ENCODE measurements at regions not wholly inside any gene's neighbourhood (a gene's known extent, or its start where the extent isn't known, plus 50 kb on each side); places are given as distances from the start of the nearest gene placed in this dataset.
"Not testable (repeated sequence)": the region's sequence is repeated elsewhere in the genome, so short reads cannot be mapped to it uniquely, and the experiment has no call there.

GRCh38 chr22:27075028-27075678, 417.8 kb downstream of the MIAT start:
- no peak for FAIRE-seq

GRCh38 chr22:27075891-27076290, 418.5 kb downstream of the MIAT start:
- Histone ChIP-seq H3K27me3 (ENCODE audit: control insufficient read depth in 3 of 3, insufficient read depth in 3 of 3, low read length in 3 of 3) (peaks cover 0 to 34% (median 0%) of the 10 kb centered on the region in 3 donors), H3K4me1 (ENCODE audit: control insufficient read depth in 3 of 3, insufficient read depth in 2 of 3, low read depth in 1 of 3, low read length in 2 of 3) (no peaks in the 10 kb centered on the region), H3K27ac (ENCODE audit: low read depth in 1 of 3, low read length in 2 of 3) (no peak overlapping the region), H3K4me3 (ENCODE audit: low read depth in 1 of 3, low read length in 3 of 3) (no peak overlapping the region), H3K36me3 (ENCODE audit: control insufficient read depth in 3 of 3, insufficient read depth in 2 of 3, low read depth in 1 of 3, low read length in 3 of 3) (no peaks in the 10 kb centered on the region), H3K9me3 (ENCODE audit: control insufficient read depth in 2 of 2, insufficient read depth in 1 of 2, low read depth in 1 of 2, low read length in 1 of 2) (no peaks in the 10 kb centered on the region)
- no peak for FAIRE-seq
- 25 to 43% (median 40%) methylated on average over 6 to 7 of the region's 7 CpGs for WGBS, 3 donors
- DNase-seq: no peak

More at GRCh38 chr22:27075028-27075678, 417.8 kb downstream of the MIAT start:
- H3K36me3 ChIP-seq (ENCODE audit: control insufficient read depth in 3 of 3, insufficient read depth in 2 of 3, low read depth in 1 of 3, low read length in 3 of 3): no peaks in the 10 kb centered on the region
- H3K4me3 ChIP-seq (ENCODE audit: low read depth in 1 of 3, low read length in 3 of 3): no peak overlapping the region
- DNase-seq: no peak
- 53 to 60% (median 56%) methylated on average over 6 of the region's 6 CpGs for WGBS, 3 donors
- H3K27ac ChIP-seq (ENCODE audit: low read depth in 1 of 3, low read length in 2 of 3): no peak overlapping the region
- no peaks in the 10 kb centered on the region for H3K9me3 ChIP-seq (ENCODE audit: control insufficient read depth in 2 of 2, insufficient read depth in 1 of 2, low read depth in 1 of 2, low read length in 1 of 2)
- H3K27me3 ChIP-seq (ENCODE audit: control insufficient read depth in 3 of 3, insufficient read depth in 3 of 3, low read length in 3 of 3): peaks cover 0 to 35% (median 0%) of the 10 kb centered on the region in 3 donors
- no peaks in the 10 kb centered on the region for H3K4me1 ChIP-seq (ENCODE audit: control insufficient read depth in 3 of 3, insufficient read depth in 2 of 3, low read depth in 1 of 3, low read length in 2 of 3)

- 76 to 90% (median 82%) methylated on average over 3 of the region's 3 CpGs for WGBS, 3 donors
- not testable (repeated sequence) for FAIRE-seq
Observed at GRCh38 chr22:27078064-27078463, 420.7 kb downstream of the MIAT start.

GRCh38 chr22:27080036-27080578, 422.7 kb downstream of the MIAT start:
- no peak overlapping the region for H3K27ac ChIP-seq (ENCODE audit: low read depth in 1 of 3, low read length in 2 of 3)
- no peaks in the 10 kb centered on the region for H3K4me1 ChIP-seq (ENCODE audit: control insufficient read depth in 3 of 3, insufficient read depth in 2 of 3, low read depth in 1 of 3, low read length in 2 of 3)
- no peaks in the 10 kb centered on the region for H3K36me3 ChIP-seq (ENCODE audit: control insufficient read depth in 3 of 3, insufficient read depth in 2 of 3, low read depth in 1 of 3, low read length in 3 of 3)
- H3K9me3 ChIP-seq (ENCODE audit: control insufficient read depth in 2 of 2, insufficient read depth in 1 of 2, low read depth in 1 of 2, low read length in 1 of 2): no peaks in the 10 kb centered on the region
- H3K4me3 ChIP-seq (ENCODE audit: low read depth in 1 of 3, low read length in 3 of 3): no peak overlapping the region
- no peak for FAIRE-seq
- peaks cover 0 to 16% (median 0%) of the 10 kb centered on the region in 3 donors for H3K27me3 ChIP-seq (ENCODE audit: control insufficient read depth in 3 of 3, insufficient read depth in 3 of 3, low read length in 3 of 3)
- 66 to 85% (median 79%) methylated on average over 8 of the region's 8 CpGs for WGBS, 3 donors
- DNase-seq: no peak

More at GRCh38 chr22:27078064-27078463, 420.7 kb downstream of the MIAT start:
- not testable (repeated sequence) for H3K4me1 ChIP-seq (ENCODE audit: control insufficient read depth in 3 of 3, insufficient read depth in 2 of 3, low read depth in 1 of 3, low read length in 2 of 3); H3K9me3 ChIP-seq (ENCODE audit: control insufficient read depth in 2 of 2, insufficient read depth in 1 of 2, low read depth in 1 of 2, low read length in 1 of 2); DNase-seq; H3K36me3 ChIP-seq (ENCODE audit: control insufficient read depth in 3 of 3, insufficient read depth in 2 of 3, low read depth in 1 of 3, low read length in 3 of 3); H3K4me3 ChIP-seq (ENCODE audit: low read depth in 1 of 3, low read length in 3 of 3); H3K27ac ChIP-seq (ENCODE audit: low read depth in 1 of 3, low read length in 2 of 3)
- peaks cover 0 to 26% (median 0%) of the 10 kb centered on the region in 3 donors for H3K27me3 ChIP-seq (ENCODE audit: control insufficient read depth in 3 of 3, insufficient read depth in 3 of 3, low read length in 3 of 3)

GRCh38 chr22:27080863-27081262, 423.5 kb downstream of the MIAT start:
- FAIRE-seq: no peak
- no peak for DNase-seq
- peaks cover 0 to 16% (median 0%) of the 10 kb centered on the region in 3 donors for H3K27me3 ChIP-seq (ENCODE audit: control insufficient read depth in 3 of 3, insufficient read depth in 3 of 3, low read length in 3 of 3)
- no peaks in the 10 kb centered on the region for H3K4me1 ChIP-seq (ENCODE audit: control insufficient read depth in 3 of 3, insufficient read depth in 2 of 3, low read depth in 1 of 3, low read length in 2 of 3)
- no peaks in the 10 kb centered on the region for H3K9me3 ChIP-seq (ENCODE audit: control insufficient read depth in 2 of 2, insufficient read depth in 1 of 2, low read depth in 1 of 2, low read length in 1 of 2)
- no peak overlapping the region for H3K4me3 ChIP-seq (ENCODE audit: low read depth in 1 of 3, low read length in 3 of 3)
- WGBS, 3 donors: 45 to 59% (median 51%) methylated on average over 2 of the region's 2 CpGs
- H3K27ac ChIP-seq (ENCODE audit: low read depth in 1 of 3, low read length in 2 of 3): no peak overlapping the region
- no peaks in the 10 kb centered on the region for H3K36me3 ChIP-seq (ENCODE audit: control insufficient read depth in 3 of 3, insufficient read depth in 2 of 3, low read depth in 1 of 3, low read length in 3 of 3)

- no peaks in the 10 kb centered on the region for H3K4me1 ChIP-seq (ENCODE audit: control insufficient read depth in 3 of 3, insufficient read depth in 2 of 3, low read depth in 1 of 3, low read length in 2 of 3)
- no peak overlapping the region for H3K27ac ChIP-seq (ENCODE audit: low read depth in 1 of 3, low read length in 2 of 3)
- WGBS, 3 donors: 79 to 87% (median 81%) methylated on average over 4 of the region's 4 CpGs
- no peaks in the 10 kb centered on the region for H3K36me3 ChIP-seq (ENCODE audit: control insufficient read depth in 3 of 3, insufficient read depth in 2 of 3, low read depth in 1 of 3, low read length in 3 of 3)
- DNase-seq: no peak
- FAIRE-seq: no peak
- H3K9me3 ChIP-seq (ENCODE audit: control insufficient read depth in 2 of 2, insufficient read depth in 1 of 2, low read depth in 1 of 2, low read length in 1 of 2): peaks cover 0 to 2% of the 10 kb centered on the region in 2 donors
- no peak overlapping the region for H3K4me3 ChIP-seq (ENCODE audit: low read depth in 1 of 3, low read length in 3 of 3)
- peaks cover 0 to 23% (median 0%) of the 10 kb centered on the region in 3 donors for H3K27me3 ChIP-seq (ENCODE audit: control insufficient read depth in 3 of 3, insufficient read depth in 3 of 3, low read length in 3 of 3)
Observed at GRCh38 chr22:27083610-27084009, 426.2 kb downstream of the MIAT start.

- 78 to 94% (median 83%) methylated on average over 1 of the region's 1 CpG for WGBS, 3 donors
- no peak overlapping the region for H3K27ac ChIP-seq (ENCODE audit: low read depth in 1 of 3, low read length in 2 of 3)
Observed at GRCh38 chr22:27084130-27084529, 426.7 kb downstream of the MIAT start.

GRCh38 chr22:27086080-27087044, 429.0 kb downstream of the MIAT start:
- DNase-seq (no peak), FAIRE-seq (no peak)
- WGBS, 3 donors: 24 to 33% (median 32%) methylated on average over 18 of the region's 18 CpGs
- H3K4me1 ChIP-seq (ENCODE audit: control insufficient read depth in 3 of 3, insufficient read depth in 2 of 3, low read depth in 1 of 3, low read length in 2 of 3): no peaks in the 10 kb centered on the region
- no peak overlapping the region for H3K27ac ChIP-seq (ENCODE audit: low read depth in 1 of 3, low read length in 2 of 3)
- no peak overlapping the region for H3K4me3 ChIP-seq (ENCODE audit: low read depth in 1 of 3, low read length in 3 of 3)
- peaks cover 0 to 21% (median 0%) of the 10 kb centered on the region in 3 donors for H3K27me3 ChIP-seq (ENCODE audit: control insufficient read depth in 3 of 3, insufficient read depth in 3 of 3, low read length in 3 of 3)
- no peaks in the 10 kb centered on the region for H3K36me3 ChIP-seq (ENCODE audit: control insufficient read depth in 3 of 3, insufficient read depth in 2 of 3, low read depth in 1 of 3, low read length in 3 of 3)
- peaks cover 0 to 2% of the 10 kb centered on the region in 2 donors for H3K9me3 ChIP-seq (ENCODE audit: control insufficient read depth in 2 of 2, insufficient read depth in 1 of 2, low read depth in 1 of 2, low read length in 1 of 2)

More at GRCh38 chr22:27084130-27084529, 426.7 kb downstream of the MIAT start:
- no peak overlapping the region for H3K4me3 ChIP-seq (ENCODE audit: low read depth in 1 of 3, low read length in 3 of 3)
- no peaks in the 10 kb centered on the region for H3K4me1 ChIP-seq (ENCODE audit: control insufficient read depth in 3 of 3, insufficient read depth in 2 of 3, low read depth in 1 of 3, low read length in 2 of 3)
- DNase-seq: no peak
- FAIRE-seq: no peak
- H3K9me3 ChIP-seq (ENCODE audit: control insufficient read depth in 2 of 2, insufficient read depth in 1 of 2, low read depth in 1 of 2, low read length in 1 of 2): peaks cover 0 to 2% of the 10 kb centered on the region in 2 donors
- peaks cover 0 to 26% (median 0%) of the 10 kb centered on the region in 3 donors for H3K27me3 ChIP-seq (ENCODE audit: control insufficient read depth in 3 of 3, insufficient read depth in 3 of 3, low read length in 3 of 3)
- H3K36me3 ChIP-seq (ENCODE audit: control insufficient read depth in 3 of 3, insufficient read depth in 2 of 3, low read depth in 1 of 3, low read length in 3 of 3): no peaks in the 10 kb centered on the region
